Heart left ventricle (tissue), 16 donors: ENCODE measurements at regions not wholly inside any gene's neighbourhood (a gene's known extent, or its start where the extent isn't known, plus 50 kb on each side); places are given as distances from the start of the nearest gene placed in this dataset.
"Not testable (repeated sequence)": the region's sequence is repeated elsewhere in the genome, so short reads cannot be mapped to it uniquely, and the experiment has no call there.

Source experiments
- ATAC-seq, 4 donors: fragments of 200-7000 bp; cut with Tn5 transposase; one replicate each; pipeline ENCODE4 v1.9.1; 2020 to 2022; ENCODE audit warnings: moderate library complexity in 4 of 4, mild to moderate bottlenecking in 3 of 4, moderate number of reproducible peaks in 1 of 4
- DNase-seq, 5 donors: peaks; one replicate each; pipeline ENCODE4 v3.0.0-alpha.2; 2020
- H3K27ac ChIP-seq, 12 donors: fragments of 200-600 bp; sonication (generic) in 4 of 12; one replicate each; pipeline versions ENCODE4 v1.5.0 to v1.8.0; 2016 to 2022; ENCODE audit warnings: mild to moderate bottlenecking in 2 of 12
- H3K27me3 ChIP-seq, 9 donors: fragments of 200-600 bp; sonication (generic) in 2 of 9; one replicate each; pipeline versions ENCODE4 v1.5.1 to v1.8.0; 2016 to 2022; ENCODE audit warnings: mild to moderate bottlenecking in 3 of 9
- H3K36me3 ChIP-seq, 9 donors: fragments of 200-600 bp; sonication (generic) in 2 of 9; one replicate each; pipeline versions ENCODE4 v1.5.0 to v1.8.0; 2018 to 2022; ENCODE audit warnings: mild to moderate bottlenecking in 2 of 9
- H3K4me1 ChIP-seq, 12 donors: fragments of 200-600 bp; sonication (generic) in 4 of 12; one replicate each; pipeline versions ENCODE4 v1.5.0 to v1.8.0; 2016 to 2022; ENCODE audit warnings: mild to moderate bottlenecking in 3 of 12
- H3K4me3 ChIP-seq, 12 donors: fragments of 200-600 bp; sonication (generic) in 4 of 12; one replicate each; pipeline versions ENCODE4 v1.5.0 to v1.8.0; 2017 to 2022; ENCODE audit warnings: mild to moderate bottlenecking in 9 of 12, moderate library complexity in 4 of 12
- H3K9me3 ChIP-seq, 12 donors: fragments of 200-600 bp; sonication (generic) in 4 of 12; one replicate each; pipeline versions ENCODE4 v1.5.0 to v1.8.0; 2016 to 2022; ENCODE audit warnings: mild to moderate bottlenecking in 1 of 12
- POLR2A ChIP-seq, 2 donors: fragments of 450-650 bp; IDR thresholded peaks; one replicate each; pipeline ENCODE4 v1.6.1; 2017; ENCODE audit warnings: antibody characterized with exemption in 2 of 2, mild to moderate bottlenecking in 2 of 2, moderate library complexity in 2 of 2
- WGBS, 4 donors: extraction: QIAGEN DNeasy Blood & Tissue Kit in 2 of 4; methylation state at CpG; one replicate each; pipeline versions ENCODE4 v1.1.5 to v1.1.7; 2013 to 2018; 5-methylcytosine and 5-hydroxymethylcytosine counted together
- intact Hi-C, 10 donors: fragments of 100-400 bp; cut with DNase I; formaldehyde crosslinking; loops; one replicate each; pipeline versions ENCODE4 v1.11.1 to v1.14.2; 2022
- TF ChIP-seq, protein P1 (sequence below), 12 donors: fragments of 200-600 bp; sonication (generic) in 4 of 12; IDR thresholded peaks; one replicate each; pipeline versions ENCODE4 v1.5.0 to v1.8.0; 2018 to 2022; ENCODE audit warnings: antibody characterized with exemption in 12 of 12, mild to moderate bottlenecking in 5 of 12
- donor health status: ischemic (EF 13 %, LVEDD 7.1; RV severe dilation, severe dysfunction).
- donor health status: healthy with polysubstance abuse.
- donor health status: DM: no; HTN: yes; CAD: no.
- donor health status: DM: no; HTN: no; CAD: no.
- donor health status: ischemic (EF 25% LVEDD 6.9; RV normal size, moderate dysfunction).
- donor health status: ischemic (EF 25% LVEDD 5.7; RV mildly dilated, moderate dysfunction).
- donor health status: healthy.
- donor health status: DM: yes; HTN: yes; CAD: no.
- donor health status: ischemic (EF 35%, LVEDD 5.7; RV mildly dilated, moderate dysfunction).
- donor health status: nonischemic (EF 11% LVEDD 7.7; RV severe dilation, severe dysfunction).
- donor health status: DM: yes; HTN: yes; CAD: no.
- donor health status: PGD.
- donor health status: ischemic (EF 29% LVEDD 5.4; RV normal size, mild dysfunction).
- donor health status: nonischemic (EF 23%, LVEDD 6.1; RV moderate dilation, normal function).

- no peaks in the 10 kb centered on the region for H3K9me3 ChIP-seq
- no peak for DNase-seq
- H3K4me3 ChIP-seq, result no peak overlapping the region
- peaks cover 0 to 6% (median 0%) of the 10 kb centered on the region in 12 donors for H3K4me1 ChIP-seq
- H3K36me3 ChIP-seq, result no peaks in the 10 kb centered on the region
- no peak for ATAC-seq
- 95 to 98% (median 97%) methylated on average over 7 of the region's 7 CpGs for WGBS, 4 donors
- no peaks in the 10 kb centered on the region for H3K27me3 ChIP-seq
- TF ChIP-seq POLR2A (IDR thresholded peaks at IDR 0.05), result no peak
- TF ChIP-seq, protein P1, sequence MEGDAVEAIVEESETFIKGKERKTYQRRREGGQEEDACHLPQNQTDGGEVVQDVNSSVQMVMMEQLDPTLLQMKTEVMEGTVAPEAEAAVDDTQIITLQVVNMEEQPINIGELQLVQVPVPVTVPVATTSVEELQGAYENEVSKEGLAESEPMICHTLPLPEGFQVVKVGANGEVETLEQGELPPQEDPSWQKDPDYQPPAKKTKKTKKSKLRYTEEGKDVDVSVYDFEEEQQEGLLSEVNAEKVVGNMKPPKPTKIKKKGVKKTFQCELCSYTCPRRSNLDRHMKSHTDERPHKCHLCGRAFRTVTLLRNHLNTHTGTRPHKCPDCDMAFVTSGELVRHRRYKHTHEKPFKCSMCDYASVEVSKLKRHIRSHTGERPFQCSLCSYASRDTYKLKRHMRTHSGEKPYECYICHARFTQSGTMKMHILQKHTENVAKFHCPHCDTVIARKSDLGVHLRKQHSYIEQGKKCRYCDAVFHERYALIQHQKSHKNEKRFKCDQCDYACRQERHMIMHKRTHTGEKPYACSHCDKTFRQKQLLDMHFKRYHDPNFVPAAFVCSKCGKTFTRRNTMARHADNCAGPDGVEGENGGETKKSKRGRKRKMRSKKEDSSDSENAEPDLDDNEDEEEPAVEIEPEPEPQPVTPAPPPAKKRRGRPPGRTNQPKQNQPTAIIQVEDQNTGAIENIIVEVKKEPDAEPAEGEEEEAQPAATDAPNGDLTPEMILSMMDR (IDR thresholded peaks at IDR 0.05), result no peak
- H3K27ac ChIP-seq, result no peak overlapping the region
- intact Hi-C loops, result no loop called here
Observed at GRCh38 chr6:147951726-147952125, 390.9 kb upstream of the SASH1 start.

DNA sequence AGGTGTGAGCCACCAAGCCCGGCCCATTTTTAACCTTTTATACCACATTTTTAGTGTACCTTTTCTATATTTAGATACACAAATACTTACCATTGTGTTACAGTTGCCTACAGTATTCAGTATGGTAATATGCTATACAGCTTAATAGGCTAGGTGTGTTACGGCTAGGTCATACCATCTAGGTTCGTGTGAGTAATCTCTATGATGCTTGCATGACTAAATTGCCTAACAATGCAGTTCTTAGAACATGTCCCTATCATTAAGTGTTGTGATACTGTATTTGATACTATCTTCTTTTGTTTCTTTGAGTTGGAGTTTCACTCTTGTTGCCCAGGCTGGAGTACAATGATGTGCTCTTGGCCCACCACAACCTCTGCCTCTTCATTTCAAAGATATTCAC, 387.7 kb upstream of the SASH1 start:
- 88 to 92% (median 91%) methylated on average over 3 of the region's 3 CpGs for WGBS, 4 donors
- DNase-seq (no peak), ATAC-seq (no peak)
- Histone ChIP-seq H3K27me3 (no peaks in the 10 kb centered on the region), H3K27ac (no peak overlapping the region), H3K36me3 (no peaks in the 10 kb centered on the region), H3K4me1 (peaks cover 0 to 6% (median 0%) of the 10 kb centered on the region in 12 donors), H3K9me3 (no peaks in the 10 kb centered on the region), H3K4me3 (no peak overlapping the region)
- no peak for TF ChIP-seq POLR2A (IDR thresholded peaks at IDR 0.05)
- TF ChIP-seq, protein P1 (IDR thresholded peaks at IDR 0.05), result no peak
- intact Hi-C loops, result no loop called here

GRCh38 chr6:147958683-147959082, 384.0 kb upstream of the SASH1 start:
- H3K27ac ChIP-seq, result no peak overlapping the region

DNA sequence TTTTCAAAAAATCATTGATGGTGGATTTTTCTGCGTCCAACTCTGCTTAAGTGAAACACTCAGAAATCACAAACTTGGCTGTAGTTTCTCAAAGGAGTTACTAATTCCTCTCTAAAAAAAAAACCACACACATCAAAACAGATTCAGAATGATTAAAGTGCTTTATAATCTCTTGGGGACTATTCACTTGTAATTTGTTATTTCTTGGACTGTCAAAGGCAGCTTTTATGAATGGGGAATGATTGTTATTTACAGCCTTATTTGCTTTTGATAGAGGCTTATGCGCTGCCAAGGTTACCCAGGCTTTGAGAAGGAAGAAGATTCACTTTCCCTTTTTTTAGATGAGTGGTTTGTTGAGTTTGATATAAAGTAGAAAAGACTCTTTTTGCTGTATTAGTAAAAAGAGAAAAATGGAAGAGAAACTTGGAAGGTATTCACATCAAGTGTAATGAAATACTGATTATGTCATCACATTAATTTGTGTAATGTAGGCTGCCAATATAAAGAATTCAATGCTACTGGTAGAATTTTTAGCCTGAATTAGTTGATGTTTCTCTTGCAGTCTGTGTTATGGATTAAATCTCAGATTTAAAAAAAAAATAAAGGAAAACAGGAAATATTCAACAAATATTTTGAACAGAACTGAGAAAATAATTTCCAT, 381.0 kb upstream of the SASH1 start:
- Histone ChIP-seq H3K27me3 (no peaks in the 10 kb centered on the region), H3K4me3 (no peak overlapping the region), H3K9me3 (peaks cover 0 to 3% (median 0%) of the 10 kb centered on the region in 12 donors), H3K36me3 (no peaks in the 10 kb centered on the region), H3K4me1 (no peaks in the 10 kb centered on the region), H3K27ac (no peak overlapping the region)
- intact Hi-C loops, result no loop called here
- WGBS, 4 donors, result 62 to 74% (median 65%) methylated on average over 2 of the region's 2 CpGs
- ATAC-seq (no peak), DNase-seq (no peak)
- TF ChIP-seq, protein P1 (IDR thresholded peaks at IDR 0.05), result no peak
- no peak for TF ChIP-seq POLR2A (IDR thresholded peaks at IDR 0.05)

More at GRCh38 chr6:147958683-147959082, 384.0 kb upstream of the SASH1 start:
- intact Hi-C loops, result no loop called here
- ATAC-seq, result no peak
- Histone ChIP-seq H3K9me3 (no peaks in the 10 kb centered on the region), H3K4me1 (no peaks in the 10 kb centered on the region), H3K27me3 (no peaks in the 10 kb centered on the region), H3K4me3 (no peak overlapping the region), H3K36me3 (no peaks in the 10 kb centered on the region)
- WGBS, 4 donors, result 89 to 97% (median 92%) methylated on average over 2 of the region's 2 CpGs
- no peak for TF ChIP-seq POLR2A (IDR thresholded peaks at IDR 0.05)
- TF ChIP-seq, protein P1 (IDR thresholded peaks at IDR 0.05), result no peak
- DNase-seq, result no peak

DNA sequence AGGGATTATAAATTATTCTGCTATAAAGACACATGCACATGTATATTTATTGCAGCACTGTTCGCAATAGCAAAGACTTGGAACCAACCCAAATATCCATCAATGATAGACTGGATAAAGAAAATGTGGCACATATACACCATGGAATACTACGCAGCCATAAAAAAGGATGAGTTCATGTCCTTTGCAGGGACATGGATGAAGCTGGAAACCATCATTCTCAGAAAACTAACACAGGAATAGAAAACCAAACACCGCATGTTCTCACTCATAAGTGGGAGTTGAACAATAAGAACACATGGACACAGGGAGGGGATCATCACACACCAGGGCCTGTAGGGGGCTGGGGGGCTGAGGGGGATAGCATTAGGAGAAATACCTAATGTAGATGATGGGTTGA, 377.2 kb upstream of the SASH1 start:
- H3K27ac ChIP-seq, H3K27me3 ChIP-seq, H3K9me3 ChIP-seq, DNase-seq, ATAC-seq, H3K4me1 ChIP-seq, H3K4me3 ChIP-seq, intact Hi-C loops, H3K36me3 ChIP-seq: not testable (repeated sequence)
- 91 to 99% (median 96%) methylated on average over 3 of the region's 3 CpGs for WGBS, 4 donors
